Ishikawa (cell line): ENCODE measurements at regions not wholly inside any gene's neighbourhood (a gene's known extent, or its start where the extent isn't known, plus 50 kb on each side); places are given as distances from the start of the nearest gene placed in this dataset.

Source experiments
- CEBPB ChIP-seq: IDR thresholded peaks from 2 replicates; pipeline ENCODE4 v1.6.1; 2012
- CREB1 ChIP-seq: IDR thresholded peaks from 2 replicates; pipeline ENCODE4 v1.6.1; 2012; ENCODE audit warnings: low read depth
- EGR1 ChIP-seq: IDR thresholded peaks from 2 replicates; pipeline ENCODE4 v1.6.1; 2012
- EP300 ChIP-seq: IDR thresholded peaks from 2 replicates; pipeline ENCODE4 v1.6.1; 2012; ENCODE audit warnings: borderline replicate concordance
- FOXM1 ChIP-seq: IDR thresholded peaks from 2 replicates; pipeline ENCODE4 v1.6.1; 2012; ENCODE audit warnings: low read depth, borderline replicate concordance
- NFIC ChIP-seq: IDR thresholded peaks from 2 replicates; pipeline ENCODE4 v1.6.1; 2012
- RAD21 ChIP-seq: IDR thresholded peaks from 2 replicates; pipeline ENCODE4 v1.6.1; 2012; ENCODE audit warnings: low read depth
- TAF1 ChIP-seq: IDR thresholded peaks from 2 replicates; pipeline ENCODE4 v1.6.1; 2012; ENCODE audit warnings: low read depth, mild to moderate bottlenecking
- TCF12 ChIP-seq: IDR thresholded peaks from 2 replicates; pipeline ENCODE4 v1.6.1; 2012; ENCODE audit warnings: low read depth
- TEAD4 ChIP-seq: IDR thresholded peaks from 2 replicates; pipeline ENCODE4 v1.6.1; 2012
- YY1 ChIP-seq: IDR thresholded peaks from 2 replicates; pipeline ENCODE4 v1.6.1; 2012; ENCODE audit warnings: low read depth
- ZBTB7A ChIP-seq: IDR thresholded peaks from 2 replicates; pipeline ENCODE4 v1.6.1; 2012; ENCODE audit warnings: low read depth
- TF ChIP-seq, protein P1 (sequence below): IDR thresholded peaks from 2 replicates; pipeline ENCODE4 v1.6.1; 2012
- TF ChIP-seq, protein P2 (sequence below): IDR thresholded peaks from 2 replicates; pipeline ENCODE4 v1.6.1; 2012
- TF ChIP-seq, protein P3 (sequence below): IDR thresholded peaks from 2 replicates; pipeline ENCODE4 v1.6.1; 2012; ENCODE audit warnings: low read depth, mild to moderate bottlenecking

DNA sequence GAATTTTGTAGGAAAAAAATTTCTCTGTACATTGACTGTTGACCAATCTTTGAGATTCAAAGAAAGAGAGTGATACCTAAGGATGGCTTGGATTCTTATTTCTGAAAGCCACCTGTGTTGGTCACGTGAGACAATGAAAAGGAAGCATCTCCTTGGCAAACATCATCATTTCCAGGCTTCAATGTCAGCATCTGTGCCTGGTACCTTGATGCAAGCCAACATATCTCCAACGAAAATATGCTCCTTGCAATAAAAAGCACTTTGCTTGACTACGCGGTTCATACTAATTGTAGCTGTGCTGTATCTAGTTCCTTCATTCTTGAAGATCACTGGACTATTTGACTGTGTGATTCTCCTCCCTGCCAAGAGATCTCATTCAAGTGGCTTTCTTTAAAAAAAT, 503.4 kb upstream of the PSMD7 start:
- TF ChIP-seq TCF12, result no peak
- TF ChIP-seq FOXM1, result no peak
- TF ChIP-seq, protein P1, sequence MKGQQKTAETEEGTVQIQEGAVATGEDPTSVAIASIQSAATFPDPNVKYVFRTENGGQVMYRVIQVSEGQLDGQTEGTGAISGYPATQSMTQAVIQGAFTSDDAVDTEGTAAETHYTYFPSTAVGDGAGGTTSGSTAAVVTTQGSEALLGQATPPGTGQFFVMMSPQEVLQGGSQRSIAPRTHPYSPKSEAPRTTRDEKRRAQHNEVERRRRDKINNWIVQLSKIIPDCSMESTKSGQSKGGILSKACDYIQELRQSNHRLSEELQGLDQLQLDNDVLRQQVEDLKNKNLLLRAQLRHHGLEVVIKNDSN, result no peak
- TF ChIP-seq, protein P2, sequence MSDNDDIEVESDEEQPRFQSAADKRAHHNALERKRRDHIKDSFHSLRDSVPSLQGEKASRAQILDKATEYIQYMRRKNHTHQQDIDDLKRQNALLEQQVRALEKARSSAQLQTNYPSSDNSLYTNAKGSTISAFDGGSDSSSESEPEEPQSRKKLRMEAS, result no peak
- no peak for TF ChIP-seq TAF1
- TF ChIP-seq NFIC, result no peak
- no peak for TF ChIP-seq ZBTB7A
- no peak for TF ChIP-seq EP300
- TF ChIP-seq EGR1, result no peak
- no peak for TF ChIP-seq CREB1
- no peak for TF ChIP-seq YY1
- no peak for TF ChIP-seq CEBPB
- TF ChIP-seq TEAD4, result no peak
- TF ChIP-seq, protein P3, sequence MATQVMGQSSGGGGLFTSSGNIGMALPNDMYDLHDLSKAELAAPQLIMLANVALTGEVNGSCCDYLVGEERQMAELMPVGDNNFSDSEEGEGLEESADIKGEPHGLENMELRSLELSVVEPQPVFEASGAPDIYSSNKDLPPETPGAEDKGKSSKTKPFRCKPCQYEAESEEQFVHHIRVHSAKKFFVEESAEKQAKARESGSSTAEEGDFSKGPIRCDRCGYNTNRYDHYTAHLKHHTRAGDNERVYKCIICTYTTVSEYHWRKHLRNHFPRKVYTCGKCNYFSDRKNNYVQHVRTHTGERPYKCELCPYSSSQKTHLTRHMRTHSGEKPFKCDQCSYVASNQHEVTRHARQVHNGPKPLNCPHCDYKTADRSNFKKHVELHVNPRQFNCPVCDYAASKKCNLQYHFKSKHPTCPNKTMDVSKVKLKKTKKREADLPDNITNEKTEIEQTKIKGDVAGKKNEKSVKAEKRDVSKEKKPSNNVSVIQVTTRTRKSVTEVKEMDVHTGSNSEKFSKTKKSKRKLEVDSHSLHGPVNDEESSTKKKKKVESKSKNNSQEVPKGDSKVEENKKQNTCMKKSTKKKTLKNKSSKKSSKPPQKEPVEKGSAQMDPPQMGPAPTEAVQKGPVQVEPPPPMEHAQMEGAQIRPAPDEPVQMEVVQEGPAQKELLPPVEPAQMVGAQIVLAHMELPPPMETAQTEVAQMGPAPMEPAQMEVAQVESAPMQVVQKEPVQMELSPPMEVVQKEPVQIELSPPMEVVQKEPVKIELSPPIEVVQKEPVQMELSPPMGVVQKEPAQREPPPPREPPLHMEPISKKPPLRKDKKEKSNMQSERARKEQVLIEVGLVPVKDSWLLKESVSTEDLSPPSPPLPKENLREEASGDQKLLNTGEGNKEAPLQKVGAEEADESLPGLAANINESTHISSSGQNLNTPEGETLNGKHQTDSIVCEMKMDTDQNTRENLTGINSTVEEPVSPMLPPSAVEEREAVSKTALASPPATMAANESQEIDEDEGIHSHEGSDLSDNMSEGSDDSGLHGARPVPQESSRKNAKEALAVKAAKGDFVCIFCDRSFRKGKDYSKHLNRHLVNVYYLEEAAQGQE, result no peak
- no peak for TF ChIP-seq RAD21

DNA sequence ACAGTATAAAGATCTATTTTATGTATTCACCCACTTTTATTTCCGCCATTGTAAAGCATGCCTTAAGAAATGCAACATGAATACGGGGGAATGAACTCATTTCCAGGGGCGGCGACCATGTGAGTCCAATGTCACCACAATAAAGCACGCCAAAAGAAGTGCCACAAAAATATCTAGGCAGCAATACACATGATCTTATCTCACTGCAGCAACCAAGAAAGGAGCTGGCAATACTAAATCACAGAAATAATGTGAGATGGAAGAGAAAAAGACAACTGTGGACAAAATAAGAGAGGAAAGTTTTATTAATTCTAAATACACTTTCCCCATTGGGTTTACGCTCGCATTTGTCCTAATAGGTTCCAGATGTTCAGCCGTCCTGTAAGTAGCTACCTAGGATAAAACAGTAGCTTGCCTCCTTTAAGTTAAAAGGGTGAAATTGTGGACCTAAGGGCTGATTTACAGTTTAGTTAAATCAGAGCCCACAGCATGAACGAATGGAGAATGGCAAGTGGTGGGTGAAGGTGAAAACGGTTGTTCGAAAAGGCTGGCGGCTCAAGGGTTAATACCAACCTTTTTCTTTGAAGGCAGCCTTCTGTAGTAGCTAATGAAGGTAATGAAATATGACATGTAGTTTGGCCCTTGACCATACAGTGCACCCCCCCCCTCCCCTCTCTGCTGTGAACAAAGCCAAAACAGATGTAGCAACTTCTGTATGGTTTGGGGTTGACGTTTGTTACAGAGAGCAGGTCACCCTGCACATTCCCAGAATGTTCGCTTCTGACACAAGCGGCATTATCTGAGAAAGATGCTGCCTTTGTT, 504.2 kb upstream of the PSMD7 start:
- TF ChIP-seq RAD21 (no peak), NFIC (no peak), CEBPB (no peak), ZBTB7A (no peak), TEAD4 (no peak), TAF1 (no peak), CREB1 (no peak), YY1 (no peak), FOXM1 (no peak), EGR1 (no peak), TCF12 (no peak), EP300 (no peak)
- TF ChIP-seq, protein P3, result no peak
- TF ChIP-seq, protein P2, result no peak
- TF ChIP-seq, protein P1, result no peak

DNA sequence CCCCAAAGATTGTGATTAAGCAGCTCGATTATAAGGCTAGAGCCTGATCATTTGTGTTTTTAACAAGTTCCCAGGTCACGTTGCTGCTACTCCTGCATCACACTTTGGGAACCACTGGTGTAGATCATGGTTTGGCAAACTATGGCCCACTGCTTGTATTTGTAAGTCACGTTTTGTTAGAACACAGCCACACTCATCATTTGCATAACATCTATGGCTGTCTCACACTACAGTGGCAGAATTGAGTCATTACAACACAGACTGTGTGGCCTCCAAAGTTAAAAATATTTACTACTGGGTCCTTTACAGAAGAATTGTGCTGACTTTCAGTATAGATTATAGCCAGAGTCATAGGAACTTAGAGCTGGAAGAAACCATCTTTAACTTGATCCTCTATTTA, 515.3 kb upstream of the PSMD7 start:
- TF ChIP-seq TEAD4 (no peak), CREB1 (no peak)

DNA sequence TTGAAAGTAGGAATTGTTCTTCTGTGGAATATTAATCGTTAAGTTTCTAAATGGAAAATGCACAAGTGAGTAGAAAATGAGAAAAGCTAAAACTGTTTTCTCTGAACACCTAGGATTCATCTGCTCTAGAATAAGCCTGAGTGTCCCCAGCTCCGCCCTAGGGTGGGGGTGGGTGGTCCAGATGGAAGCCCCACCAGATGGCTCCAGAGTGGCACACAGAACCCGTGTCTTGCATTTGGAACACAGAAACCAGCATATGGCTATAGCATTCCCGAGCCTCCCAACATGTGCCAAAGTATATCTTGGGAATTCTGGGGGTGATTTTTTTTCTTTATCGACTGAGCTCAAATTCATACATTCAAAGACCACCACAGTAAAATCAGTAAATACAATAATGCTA, 517.7 kb upstream of the PSMD7 start:
- TF ChIP-seq EGR1 (no peak), TEAD4 (no peak), CREB1 (no peak), CEBPB (no peak), EP300 (no peak)

DNA sequence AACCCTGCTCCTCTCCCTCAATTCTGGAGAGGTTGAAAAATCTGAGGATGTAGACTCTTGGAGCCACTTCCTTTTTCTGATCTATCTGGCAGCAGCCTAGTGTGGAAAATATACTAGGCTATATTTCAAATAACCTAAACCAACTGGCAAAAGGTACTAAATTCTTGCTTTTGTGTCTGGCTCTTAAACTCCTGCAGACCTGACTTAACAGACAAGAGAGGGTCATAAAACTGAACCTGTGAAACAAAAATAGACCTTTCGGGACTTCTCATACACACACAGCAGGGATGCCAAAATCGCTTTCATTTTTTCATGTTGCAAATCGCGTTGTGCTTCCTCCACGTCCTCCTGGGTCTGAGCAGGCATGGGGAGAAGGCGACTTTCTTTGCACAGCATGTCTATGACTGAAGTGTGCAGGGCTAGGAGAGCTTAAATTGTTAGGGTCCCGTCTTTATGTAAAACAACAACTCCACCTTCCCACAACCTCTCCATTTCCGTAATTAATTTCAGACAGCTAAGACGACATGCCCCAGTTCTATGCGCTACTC, 520.7 kb upstream of the PSMD7 start:
- TF ChIP-seq RAD21, result no peak

DNA sequence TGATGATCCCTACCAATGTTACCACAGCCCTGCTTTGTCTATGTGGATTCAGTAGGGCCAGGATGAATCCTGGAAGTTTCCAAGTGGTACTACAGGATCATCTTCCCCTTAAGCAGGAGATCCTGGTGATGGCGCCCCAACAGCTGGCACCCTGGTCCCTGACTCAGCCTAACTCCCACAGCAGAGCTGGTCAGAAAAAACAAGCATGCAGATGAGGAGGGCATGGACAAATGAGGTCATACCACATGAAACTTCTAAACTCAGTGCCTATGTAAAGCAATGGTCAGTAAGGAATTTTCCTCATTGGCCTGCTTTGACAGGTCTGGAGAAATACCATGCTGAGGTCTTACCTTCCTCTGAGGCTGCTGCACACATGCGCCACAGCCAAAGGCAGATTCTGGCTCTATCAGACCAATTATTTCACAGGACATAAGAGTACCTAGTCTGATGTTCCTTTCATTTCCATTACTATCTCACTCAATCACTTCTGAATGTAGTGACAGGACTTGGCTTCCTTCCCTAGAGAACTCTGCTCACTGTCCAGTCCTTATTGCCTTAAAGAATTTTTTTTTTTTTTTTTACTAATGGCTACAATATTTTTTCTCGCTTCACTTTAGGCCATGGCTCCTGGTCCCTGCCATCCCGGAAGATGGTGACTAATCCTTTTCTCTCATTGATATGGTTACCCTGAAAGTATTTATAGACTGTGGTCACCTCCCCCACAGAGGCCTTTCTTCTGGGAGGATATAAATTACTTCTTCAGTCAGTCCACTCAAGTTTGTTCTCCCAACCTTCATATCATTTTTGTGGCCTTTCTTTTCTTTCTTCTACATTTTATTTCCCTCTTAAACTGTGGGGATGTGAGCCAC, 525.2 kb upstream of the PSMD7 start:
- TF ChIP-seq TEAD4 (no peak), TCF12 (no peak), CEBPB (no peak)
- TF ChIP-seq, protein P1, result no peak
